Subcutaneous abdominal adipose tissue (tissue), 5 donors: ENCODE measurements at regions not wholly inside any gene's neighbourhood (a gene's known extent, or its start where the extent isn't known, plus 50 kb on each side); places are given as distances from the start of the nearest gene placed in this dataset.

Experiments
- H3K27ac ChIP-seq: one replicate; pipeline ENCODE4 v1.7.0; 2013; ENCODE audit warnings: low read depth, mild to moderate bottlenecking, inconsistent platforms, low read length, moderate library complexity
- H3K27me3 ChIP-seq, 5 donors: one replicate each; pipeline ENCODE4 v1.7.0; 2013; ENCODE audit warnings: low read length in 5 of 5, inconsistent platforms in 1 of 5; ENCODE audit not compliant: control insufficient read depth in 5 of 5, insufficient read depth in 4 of 5
- H3K36me3 ChIP-seq, 5 donors: one replicate each; pipeline ENCODE4 v1.7.0; 2013; ENCODE audit warnings: low read length in 5 of 5; ENCODE audit not compliant: control insufficient read depth in 5 of 5, insufficient read depth in 5 of 5
- H3K4me1 ChIP-seq, 5 donors: one replicate each; pipeline ENCODE4 v1.7.0; 2013; ENCODE audit warnings: low read length in 5 of 5, mild to moderate bottlenecking in 3 of 5, moderate library complexity in 1 of 5; ENCODE audit not compliant: control insufficient read depth in 5 of 5, insufficient read depth in 5 of 5
- H3K4me3 ChIP-seq, 5 donors: one replicate each; pipeline ENCODE4 v1.7.0; 2013; ENCODE audit warnings: low read length in 5 of 5, low read depth in 1 of 5
- H3K9ac ChIP-seq, 5 donors: one replicate each; pipeline ENCODE4 v1.7.0; 2013; ENCODE audit warnings: low read length in 5 of 5, mild to moderate bottlenecking in 4 of 5, moderate library complexity in 3 of 5
- H3K9me3 ChIP-seq, 5 donors: one replicate each; pipeline ENCODE4 v1.7.0; 2013; ENCODE audit warnings: low read length in 5 of 5; ENCODE audit not compliant: control insufficient read depth in 5 of 5
- donor health status: healthy.
- donor health status: healthy.
- donor health status: healthy.
- donor health status: healthy.
- donor health status: healthy.

DNA sequence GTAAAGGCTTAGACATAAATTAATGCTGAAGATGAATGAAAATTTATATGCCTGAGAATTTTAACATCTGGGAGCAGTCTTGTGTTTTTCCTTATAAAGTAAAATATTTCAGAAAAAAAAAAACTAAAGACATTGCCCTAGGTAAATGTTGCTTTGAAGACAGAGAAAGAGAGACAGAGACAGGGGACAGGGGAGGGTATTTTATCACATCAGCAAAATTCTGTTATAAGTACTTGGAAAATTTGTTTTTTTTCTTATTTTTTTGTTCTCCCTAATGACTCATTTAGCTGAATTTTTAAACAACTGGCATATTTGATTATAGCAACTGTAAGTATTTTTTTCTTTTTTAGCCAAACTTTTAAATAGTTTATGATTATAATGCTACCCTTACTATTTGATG lies 1540.6 kb upstream of the GBE1 start:
- Histone ChIP-seq H3K4me3 (no peak overlapping the region), H3K27ac (no peak overlapping the region), H3K27me3 (no peaks in the 10 kb centered on the region), H3K36me3 (no peaks in the 10 kb centered on the region), H3K9ac (no peak overlapping the region), H3K4me1 (no peaks in the 10 kb centered on the region), H3K9me3 (peaks cover 0 to 9% (median 3%) of the 10 kb centered on the region in 5 donors)

- H3K4me1 ChIP-seq: no peaks in the 10 kb centered on the region
- no peak overlapping the region for H3K9ac ChIP-seq
- no peaks in the 10 kb centered on the region for H3K36me3 ChIP-seq
- no peak overlapping the region for H3K27ac ChIP-seq
- no peaks in the 10 kb centered on the region for H3K9me3 ChIP-seq
- H3K4me3 ChIP-seq: no peak overlapping the region
- no peaks in the 10 kb centered on the region for H3K27me3 ChIP-seq
Measured at GRCh38 chr3:83317605-83318004, 1556.2 kb upstream of the GBE1 start.

DNA sequence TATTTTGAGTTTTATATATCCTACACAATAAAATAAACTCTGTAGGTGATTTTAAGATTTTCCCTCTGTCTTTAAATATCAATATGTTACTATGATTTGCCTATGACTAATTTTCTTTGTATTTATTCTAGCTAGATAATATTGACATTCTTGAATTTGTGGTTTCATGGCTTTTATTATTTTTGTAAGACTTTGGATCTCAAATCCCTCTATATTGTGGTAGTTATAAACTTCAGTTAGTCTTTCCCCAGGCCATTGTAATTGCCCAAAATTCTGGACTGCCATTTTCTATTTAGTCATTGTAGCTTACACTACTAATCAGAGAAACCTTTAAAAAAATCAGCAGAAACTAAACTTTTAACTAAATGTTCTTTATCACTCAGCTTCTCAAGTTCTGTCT lies 1559.3 kb upstream of the GBE1 start:
- Histone ChIP-seq H3K4me3 (no peak overlapping the region), H3K4me1 (no peaks in the 10 kb centered on the region), H3K9me3 (peaks cover 0 to 4% (median 0%) of the 10 kb centered on the region in 5 donors), H3K27me3 (no peaks in the 10 kb centered on the region), H3K36me3 (no peaks in the 10 kb centered on the region), H3K27ac (no peak overlapping the region), H3K9ac (no peak overlapping the region)

GRCh38 chr3:83321457-83321856 lies 1560.0 kb upstream of the GBE1 start:
- Histone ChIP-seq H3K4me3 (no peak overlapping the region), H3K9ac (no peak overlapping the region), H3K36me3 (no peaks in the 10 kb centered on the region), H3K27me3 (no peaks in the 10 kb centered on the region), H3K27ac (no peak overlapping the region), H3K9me3 (peaks cover 0 to 4% (median 0%) of the 10 kb centered on the region in 5 donors), H3K4me1 (no peaks in the 10 kb centered on the region)

GRCh38 chr3:83321891-83322290 lies 1560.4 kb upstream of the GBE1 start:
- H3K4me1 ChIP-seq: no peaks in the 10 kb centered on the region
- no peaks in the 10 kb centered on the region for H3K36me3 ChIP-seq
- H3K4me3 ChIP-seq: no peak overlapping the region
- H3K9ac ChIP-seq: no peak overlapping the region
- peaks cover 0 to 4% (median 0%) of the 10 kb centered on the region in 5 donors for H3K9me3 ChIP-seq
- no peaks in the 10 kb centered on the region for H3K27me3 ChIP-seq
- no peak overlapping the region for H3K27ac ChIP-seq

DNA sequence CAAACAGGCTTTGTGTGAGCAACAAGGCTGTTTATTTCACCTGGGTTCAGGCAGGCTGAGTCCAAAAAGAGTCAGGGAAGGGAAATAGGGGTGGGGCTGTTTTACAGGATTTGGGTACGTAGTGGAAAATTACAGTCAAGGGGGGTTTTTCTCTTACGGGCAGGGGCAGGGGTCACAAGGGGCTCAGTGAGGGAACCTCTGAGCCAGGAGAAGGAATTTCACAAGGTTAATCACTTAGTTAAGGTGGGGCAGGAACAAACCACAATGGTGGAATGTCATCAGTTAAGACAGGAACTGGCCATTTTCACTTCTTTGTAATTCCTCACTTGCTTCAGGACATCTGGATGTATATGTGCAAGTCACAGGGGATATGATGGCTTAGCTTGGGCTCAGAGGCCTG lies 1592.8 kb upstream of the GBE1 start:
- Histone ChIP-seq H3K27me3 (no peaks in the 10 kb centered on the region), H3K9me3 (no peaks in the 10 kb centered on the region), H3K9ac (no peak overlapping the region), H3K27ac (no peak overlapping the region), H3K4me1 (no peaks in the 10 kb centered on the region), H3K36me3 (no peaks in the 10 kb centered on the region), H3K4me3 (no peak overlapping the region)

DNA sequence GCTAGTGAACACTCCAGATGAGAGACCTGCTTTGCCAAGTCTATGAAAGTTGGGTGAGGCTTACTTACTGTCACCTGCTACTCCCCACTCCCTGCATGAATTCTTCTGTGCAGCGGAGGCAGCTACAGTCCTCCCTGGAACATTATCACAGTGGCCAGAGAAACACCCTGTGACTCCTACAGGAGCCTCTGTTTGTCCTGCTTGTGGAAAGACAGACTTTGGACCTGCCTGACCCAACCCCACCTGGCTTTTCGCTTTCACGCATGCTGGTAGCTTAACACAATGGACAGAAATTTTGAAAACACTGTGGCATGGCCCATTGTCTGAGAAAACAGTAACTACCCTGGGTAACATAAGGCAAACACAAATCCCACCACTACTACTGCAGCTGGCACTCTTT lies 1565.5 kb upstream of the CADM2 start:
- no peaks in the 10 kb centered on the region for H3K27me3 ChIP-seq
- no peak overlapping the region for H3K9ac ChIP-seq
- H3K4me1 ChIP-seq: no peaks in the 10 kb centered on the region
- peaks cover 0 to 8% (median 6%) of the 10 kb centered on the region in 5 donors for H3K9me3 ChIP-seq
- no peaks in the 10 kb centered on the region for H3K36me3 ChIP-seq
- H3K4me3 ChIP-seq: no peak overlapping the region
- no peak overlapping the region for H3K27ac ChIP-seq

DNA sequence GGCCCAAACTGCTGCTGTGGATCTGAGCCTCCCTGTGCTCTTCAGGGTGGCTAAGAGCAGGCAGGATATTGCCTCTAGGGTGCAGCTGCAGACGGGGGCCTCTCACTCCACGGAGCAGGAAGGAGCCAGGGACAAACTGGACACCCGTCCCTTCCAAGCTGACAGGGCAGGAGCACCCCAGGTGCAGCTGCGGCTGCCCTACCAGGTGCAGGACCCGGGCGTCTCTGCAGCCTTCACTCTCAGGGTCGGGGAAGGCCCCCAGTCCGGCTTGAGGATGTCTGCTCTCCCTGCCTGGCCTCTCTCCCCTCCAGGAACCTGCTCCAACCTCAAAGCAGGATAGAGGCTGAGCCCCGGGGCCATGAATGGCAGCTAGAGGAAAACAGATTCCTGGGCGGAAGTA lies 1554.9 kb upstream of the CADM2 start:
- Histone ChIP-seq H3K27me3 (no peaks in the 10 kb centered on the region), H3K9ac (no peak overlapping the region), H3K27ac (no peak overlapping the region), H3K4me3 (no peak overlapping the region), H3K9me3 (peaks cover 0 to 3% (median 0%) of the 10 kb centered on the region in 5 donors), H3K4me1 (no peaks in the 10 kb centered on the region), H3K36me3 (no peaks in the 10 kb centered on the region)

DNA sequence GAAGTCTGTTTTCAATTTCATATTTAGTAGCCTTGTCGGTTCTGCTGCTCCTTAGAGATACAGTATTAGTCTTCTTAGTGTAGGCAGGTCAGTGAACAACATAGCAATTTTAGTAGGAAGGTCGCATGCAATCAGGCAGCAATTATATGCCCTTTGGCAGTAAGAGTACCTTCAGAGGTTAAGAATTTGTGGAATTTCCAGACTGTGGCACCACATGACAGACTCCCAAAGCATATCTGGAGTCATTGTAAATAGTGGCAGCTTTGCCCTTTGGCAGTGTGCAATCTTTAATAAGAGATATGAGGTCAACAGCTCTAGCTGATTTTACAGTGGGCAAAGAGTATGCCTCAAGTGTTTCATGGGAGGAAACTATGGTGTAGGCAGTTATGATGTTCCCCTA lies 1532.5 kb upstream of the CADM2 start:
- no peak overlapping the region for H3K4me3 ChIP-seq
- no peaks in the 10 kb centered on the region for H3K36me3 ChIP-seq
- H3K27me3 ChIP-seq: no peaks in the 10 kb centered on the region
- no peak overlapping the region for H3K9ac ChIP-seq
- no peaks in the 10 kb centered on the region for H3K9me3 ChIP-seq
- H3K4me1 ChIP-seq: no peaks in the 10 kb centered on the region
- H3K27ac ChIP-seq: no peak overlapping the region

GRCh38 chr3:83434880-83435587 lies 1523.8 kb upstream of the CADM2 start:
- Histone ChIP-seq H3K27me3 (no peaks in the 10 kb centered on the region), H3K9ac (no peak overlapping the region), H3K27ac (no peak overlapping the region), H3K36me3 (no peaks in the 10 kb centered on the region), H3K4me1 (no peaks in the 10 kb centered on the region), H3K4me3 (no peak overlapping the region), H3K9me3 (peaks cover 0 to 3% (median 0%) of the 10 kb centered on the region in 5 donors)
